GM19397 (cell line): ENCODE measurements at regions not wholly inside any gene's neighbourhood (a gene's known extent, or its start where the extent isn't known, plus 50 kb on each side); places are given as distances from the start of the nearest gene placed in this dataset.
"Not testable (repeated sequence)": the region's sequence is repeated elsewhere in the genome, so short reads cannot be mapped to it uniquely, and the experiment has no call there.

Source experiments
- ATAC-seq: cut with Tn5 transposase; IDR thresholded peaks from one replicate; pipeline ENCODE4 v1.9.1; 2021; ENCODE audit warnings: mild to moderate bottlenecking, moderate library complexity; ENCODE audit not compliant: unreplicated experiment

GRCh38 chr2:18949871-18950270, 360.5 kb upstream of the NT5C1B start:
- ATAC-seq = no peak

- ATAC-seq = peak; percentile 74
These were observed 350.8 kb upstream of the NT5C1B start for GRCh38 chr2:18940184-18940583.

- ATAC-seq = not testable (repeated sequence)
These were observed 350.4 kb upstream of the NT5C1B start for GRCh38 chr2:18939740-18940139.

- no peak for ATAC-seq
These were observed 345.5 kb upstream of the NT5C1B start for GRCh38 chr2:18934886-18935285.

GRCh38 chr2:18932853-18933252, 343.5 kb upstream of the NT5C1B start:
- ATAC-seq = no peak

GRCh38 chr2:18930971-18931370, 341.6 kb upstream of the NT5C1B start:
- no peak for ATAC-seq

GRCh38 chr2:18927525-18928232, 338.3 kb upstream of the NT5C1B start:
- no peak for ATAC-seq

- no peak for ATAC-seq
These were observed 337.5 kb upstream of the NT5C1B start for GRCh38 chr2:18926631-18927524.

GRCh38 chr2:18925296-18925695, 335.9 kb upstream of the NT5C1B start:
- ATAC-seq = no peak

GRCh38 chr2:18924886-18925285, 335.5 kb upstream of the NT5C1B start:
- no peak for ATAC-seq

- ATAC-seq = no peak
These were observed 335.0 kb upstream of the NT5C1B start for GRCh38 chr2:18924386-18924785.

- ATAC-seq = no peak
These were observed 332.9 kb upstream of the NT5C1B start for GRCh38 chr2:18922276-18922675.

- no peak for ATAC-seq
These were observed 328.9 kb upstream of the NT5C1B start for GRCh38 chr2:18918280-18918679.

GRCh38 chr2:18915227-18915626, 325.9 kb upstream of the NT5C1B start:
- ATAC-seq = no peak

GRCh38 chr2:18913512-18913911, 324.1 kb upstream of the NT5C1B start:
- ATAC-seq = no peak

GRCh38 chr2:18912225-18912888, 323.0 kb upstream of the NT5C1B start:
- ATAC-seq = no peak

GRCh38 chr2:18911416-18911815, 322.0 kb upstream of the NT5C1B start:
- no peak for ATAC-seq

- no peak for ATAC-seq
These were observed 321.5 kb upstream of the NT5C1B start for GRCh38 chr2:18910843-18911242.

GRCh38 chr2:18907937-18908336, 318.6 kb upstream of the NT5C1B start:
- ATAC-seq = no peak

GRCh38 chr2:18907508-18907907, 318.1 kb upstream of the NT5C1B start:
- ATAC-seq = no peak

GRCh38 chr2:18903750-18904149, 314.4 kb upstream of the NT5C1B start:
- ATAC-seq = peak; percentile 100

- no peak for ATAC-seq
These were observed 311.9 kb upstream of the NT5C1B start for GRCh38 chr2:18901242-18901641.
